GM12864 (cell line): ENCODE measurements at regions not wholly inside any gene's neighbourhood (a gene's known extent, or its start where the extent isn't known, plus 50 kb on each side); places are given as distances from the start of the nearest gene placed in this dataset.
"Not testable (repeated sequence)": the region's sequence is repeated elsewhere in the genome, so short reads cannot be mapped to it uniquely, and the experiment has no call there.

Source experiments
- DNase-seq: peaks from one replicate; pipeline ENCODE4 v3.0.0-alpha.2; 2011; ENCODE audit warnings: low read depth
- H3K4me3 ChIP-seq: 2 replicates; pipeline ENCODE4 v1.5.1; 2011; ENCODE audit warnings: mild to moderate bottlenecking, low read depth, low read length, control low read depth
- CTCF ChIP-seq: IDR thresholded peaks from 2 replicates; pipeline ENCODE4 v1.5.1; 2011; ENCODE audit warnings: low read depth, mild to moderate bottlenecking, moderate library complexity, low read length, control low read depth, inconsistent platforms; ENCODE audit errors: missing control alignments

GRCh38 chrX:114071412-114071811, 512.5 kb upstream of the HTR2C start:
- no peak overlapping the region for H3K4me3 ChIP-seq
- no peak for TF ChIP-seq CTCF
- DNase-seq: no peak

- H3K4me3 ChIP-seq: no peak overlapping the region
- no peak for TF ChIP-seq CTCF
- DNase-seq: no peak
Observed at GRCh38 chrX:114065577-114066223, 518.2 kb upstream of the HTR2C start.

- no peak for DNase-seq
- no peak overlapping the region for H3K4me3 ChIP-seq
- TF ChIP-seq CTCF: no peak
Observed at GRCh38 chrX:114061226-114061625, 522.7 kb upstream of the HTR2C start.

- TF ChIP-seq CTCF: no peak
- H3K4me3 ChIP-seq: no peak overlapping the region
- DNase-seq: no peak
Observed at GRCh38 chrX:114058988-114059418, 524.9 kb upstream of the HTR2C start.

- not testable (repeated sequence) for H3K4me3 ChIP-seq, DNase-seq
Observed at GRCh38 chrX:114057422-114057821, 526.5 kb upstream of the HTR2C start.

GRCh38 chrX:114051667-114052315, 532.1 kb upstream of the HTR2C start:
- DNase-seq: no peak
- H3K4me3 ChIP-seq: no peak overlapping the region
- no peak for TF ChIP-seq CTCF

- no peak overlapping the region for H3K4me3 ChIP-seq
- no peak for TF ChIP-seq CTCF
- no peak for DNase-seq
Observed at GRCh38 chrX:114050075-114050796, 533.6 kb upstream of the HTR2C start.
